ENCODE measurements at regions not wholly inside any gene's neighbourhood (a gene's known extent, or its start where the extent isn't known, plus 50 kb on each side); places are given as distances from the start of the nearest gene placed in this dataset.

GRCh38 chr10:20630092-20630643 lies 266.9 kb downstream of the NEBL start:
- Mint-ChIP-seq H3K27ac (no peak overlapping the region), H3K4me3 (no peak overlapping the region), H3K9me3 (peaks cover 5% of the 10 kb centered on the region), H3K36me3 (no peaks in the 10 kb centered on the region), H3K27me3 (no peaks in the 10 kb centered on the region), H3K4me1 (ENCODE audit: unreplicated experiment) (peaks cover 18% of the 10 kb centered on the region)
- no peak for TF ChIP-seq CTCF (conservative IDR thresholded peaks at IDR 0.05)
- no peak for DNase-seq (ENCODE audit: extremely low spot score, unreplicated experiment)

- H3K27me3 Mint-ChIP-seq, result no peaks in the 10 kb centered on the region
- H3K4me3 Mint-ChIP-seq, result no peak overlapping the region
- no peak overlapping the region for H3K27ac Mint-ChIP-seq
- peaks cover 10% of the 10 kb centered on the region for H3K4me1 Mint-ChIP-seq (ENCODE audit: unreplicated experiment)
- no peaks in the 10 kb centered on the region for H3K36me3 Mint-ChIP-seq
- H3K9me3 Mint-ChIP-seq, result no peaks in the 10 kb centered on the region
- TF ChIP-seq CTCF (conservative IDR thresholded peaks at IDR 0.05), result no peak
- no peak for DNase-seq (ENCODE audit: extremely low spot score, unreplicated experiment)
These were observed 269.1 kb downstream of the NEBL start for GRCh38 chr10:20627946-20628507.

GRCh38 chr10:20627087-20627486 lies 270.0 kb downstream of the NEBL start:
- DNase-seq (ENCODE audit: extremely low spot score, unreplicated experiment), result no peak
- Mint-ChIP-seq H3K27me3 (no peaks in the 10 kb centered on the region), H3K27ac (no peak overlapping the region), H3K4me3 (no peak overlapping the region), H3K4me1 (ENCODE audit: unreplicated experiment) (peaks cover 14% of the 10 kb centered on the region), H3K36me3 (no peaks in the 10 kb centered on the region), H3K9me3 (no peaks in the 10 kb centered on the region)
- no peak for TF ChIP-seq CTCF (conservative IDR thresholded peaks at IDR 0.05)

GRCh38 chr10:20625868-20626267 lies 271.2 kb downstream of the NEBL start:
- Mint-ChIP-seq H3K27me3 (no peaks in the 10 kb centered on the region), H3K36me3 (no peaks in the 10 kb centered on the region), H3K4me3 (no peak overlapping the region), H3K4me1 (ENCODE audit: unreplicated experiment) (peaks cover 14% of the 10 kb centered on the region), H3K27ac (no peak overlapping the region), H3K9me3 (no peaks in the 10 kb centered on the region)
- TF ChIP-seq CTCF (conservative IDR thresholded peaks at IDR 0.05), result no peak
- no peak for DNase-seq (ENCODE audit: extremely low spot score, unreplicated experiment)

GRCh38 chr10:20624642-20625041 lies 272.5 kb downstream of the NEBL start:
- H3K4me3 Mint-ChIP-seq, result no peak overlapping the region
- peaks cover 9% of the 10 kb centered on the region for H3K4me1 Mint-ChIP-seq (ENCODE audit: unreplicated experiment)
- no peaks in the 10 kb centered on the region for H3K9me3 Mint-ChIP-seq
- no peak for TF ChIP-seq CTCF (conservative IDR thresholded peaks at IDR 0.05)
- no peaks in the 10 kb centered on the region for H3K27me3 Mint-ChIP-seq
- H3K27ac Mint-ChIP-seq, result no peak overlapping the region
- no peak for DNase-seq (ENCODE audit: extremely low spot score, unreplicated experiment)
- no peaks in the 10 kb centered on the region for H3K36me3 Mint-ChIP-seq

Measured in type B pancreatic cell (in vitro differentiated cells).